Loucy (cell line): ENCODE measurements at regions not wholly inside any gene's neighbourhood (a gene's known extent, or its start where the extent isn't known, plus 50 kb on each side); places are given as distances from the start of the nearest gene placed in this dataset.

Source experiments
- H2AFZ ChIP-seq: fragments of 200-600 bp; sonication (generic); 2 replicates; pipeline ENCODE4 v1.6.0; 2016; ENCODE audit warnings: antibody characterized with exemption, mild to moderate bottlenecking, low read length, moderate library complexity
- H3F3A ChIP-seq: fragments of 200-600 bp; 2 replicates; pipeline ENCODE4 v1.6.0; 2016; ENCODE audit warnings: antibody characterized with exemption, low read depth, mild to moderate bottlenecking
- H3K27me3 ChIP-seq: fragments of 200-600 bp; sonication (generic); 2 replicates; pipeline ENCODE4 v1.6.1; 2014; ENCODE audit warnings: low read length, mild to moderate bottlenecking; ENCODE audit not compliant: insufficient read depth, poor library complexity, severe bottlenecking
- H3K36me3 ChIP-seq: fragments of 200-600 bp; sonication (generic); 2 replicates; pipeline ENCODE4 v1.6.1; 2016; ENCODE audit warnings: low read length; ENCODE audit not compliant: insufficient read depth
- H3K4me1 ChIP-seq: fragments of 200-600 bp; sonication (generic); 2 replicates; pipeline ENCODE4 v1.5.1; 2014; ENCODE audit warnings: low read length, mild to moderate bottlenecking; ENCODE audit not compliant: insufficient read depth, poor library complexity, severe bottlenecking
- H3K4me2 ChIP-seq: fragments of 200-600 bp; sonication (generic); 2 replicates; pipeline ENCODE4 v1.6.0; 2014; ENCODE audit warnings: antibody characterized with exemption, low read length, low read depth, mild to moderate bottlenecking; ENCODE audit not compliant: poor library complexity, severe bottlenecking
- H3K4me3 ChIP-seq: fragments of 200-600 bp; sonication (generic); 2 replicates; pipeline ENCODE4 v1.5.1; 2014; ENCODE audit warnings: low read length, mild to moderate bottlenecking, mixed read lengths; ENCODE audit not compliant: poor library complexity, severe bottlenecking
- H3K79me2 ChIP-seq: fragments of 200-600 bp; sonication (generic); 2 replicates; pipeline ENCODE4 v1.6.1; 2014; ENCODE audit warnings: low read length; ENCODE audit not compliant: insufficient read depth
- H3K9ac ChIP-seq: fragments of 200-600 bp; sonication (generic); 2 replicates; pipeline ENCODE4 v1.6.0; 2014; ENCODE audit warnings: mild to moderate bottlenecking, low read depth, low read length, moderate library complexity; ENCODE audit not compliant: poor library complexity, severe bottlenecking
- H3K9me2 ChIP-seq: fragments of 200-600 bp; sonication (generic); replicated peaks from 2 replicates; pipeline ENCODE4 v1.6.1; 2016; ENCODE audit warnings: low read depth, low read length, mixed read lengths
- H3K9me3 ChIP-seq: fragments of 200-600 bp; sonication (generic); 2 replicates; pipeline ENCODE4 v1.6.1; 2014; ENCODE audit warnings: mild to moderate bottlenecking, antibody characterized with exemption, low read length, low read depth; ENCODE audit not compliant: insufficient read depth
- H4K20me1 ChIP-seq: fragments of 200-600 bp; sonication (generic); 2 replicates; pipeline ENCODE4 v1.6.0; 2014; ENCODE audit warnings: antibody characterized with exemption, low read length, mild to moderate bottlenecking; ENCODE audit not compliant: insufficient read depth, poor library complexity, severe bottlenecking
- EZH2phosphoT487 ChIP-seq: fragments of 200-600 bp; IDR thresholded peaks from 2 replicates; pipeline ENCODE4 v1.6.1; 2018; ENCODE audit warnings: antibody characterized with exemption, mild to moderate bottlenecking, moderate library complexity, borderline replicate concordance
- TF ChIP-seq, protein P1 (sequence below): fragments of 200-600 bp; sonication (generic); conservative IDR thresholded peaks from 2 replicates; pipeline ENCODE4 v1.5.1; 2014; ENCODE audit warnings: mild to moderate bottlenecking, antibody characterized with exemption, low read length

DNA sequence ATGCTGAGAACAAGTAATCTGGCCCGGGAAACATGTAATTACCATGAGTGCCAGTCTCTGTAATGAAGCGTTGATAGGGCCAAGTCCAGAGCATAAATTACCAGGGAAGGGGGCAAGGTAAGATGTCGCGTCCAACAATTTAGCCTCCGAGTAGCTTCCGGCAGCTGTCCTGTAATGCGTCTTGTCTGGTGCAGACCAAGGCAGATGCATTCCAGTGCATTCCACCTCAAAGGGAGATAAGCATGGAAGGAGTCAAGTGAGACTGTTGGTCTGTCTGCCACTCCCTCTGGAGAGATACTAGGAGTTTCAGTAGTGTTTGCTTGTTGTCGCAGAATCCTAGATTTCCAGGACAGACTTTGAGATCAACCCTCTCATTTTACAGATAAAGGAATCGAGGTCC lies 218.3 kb downstream of the AACS start:
- TF ChIP-seq, protein P1, sequence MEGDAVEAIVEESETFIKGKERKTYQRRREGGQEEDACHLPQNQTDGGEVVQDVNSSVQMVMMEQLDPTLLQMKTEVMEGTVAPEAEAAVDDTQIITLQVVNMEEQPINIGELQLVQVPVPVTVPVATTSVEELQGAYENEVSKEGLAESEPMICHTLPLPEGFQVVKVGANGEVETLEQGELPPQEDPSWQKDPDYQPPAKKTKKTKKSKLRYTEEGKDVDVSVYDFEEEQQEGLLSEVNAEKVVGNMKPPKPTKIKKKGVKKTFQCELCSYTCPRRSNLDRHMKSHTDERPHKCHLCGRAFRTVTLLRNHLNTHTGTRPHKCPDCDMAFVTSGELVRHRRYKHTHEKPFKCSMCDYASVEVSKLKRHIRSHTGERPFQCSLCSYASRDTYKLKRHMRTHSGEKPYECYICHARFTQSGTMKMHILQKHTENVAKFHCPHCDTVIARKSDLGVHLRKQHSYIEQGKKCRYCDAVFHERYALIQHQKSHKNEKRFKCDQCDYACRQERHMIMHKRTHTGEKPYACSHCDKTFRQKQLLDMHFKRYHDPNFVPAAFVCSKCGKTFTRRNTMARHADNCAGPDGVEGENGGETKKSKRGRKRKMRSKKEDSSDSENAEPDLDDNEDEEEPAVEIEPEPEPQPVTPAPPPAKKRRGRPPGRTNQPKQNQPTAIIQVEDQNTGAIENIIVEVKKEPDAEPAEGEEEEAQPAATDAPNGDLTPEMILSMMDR: no peak
- TF ChIP-seq EZH2phosphoT487: no peak
- Histone ChIP-seq H3K9me3 (no peaks in the 10 kb centered on the region), H2AFZ (no peak overlapping the region), H3K4me1 (no peaks in the 10 kb centered on the region), H3K4me3 (no peak overlapping the region), H4K20me1 (no peaks in the 10 kb centered on the region), H3K79me2 (no peaks in the 10 kb centered on the region), H3K4me2 (no peak overlapping the region), H3K36me3 (no peaks in the 10 kb centered on the region), H3K27me3 (no peaks in the 10 kb centered on the region), H3K9me2 (no peaks in the 10 kb centered on the region), H3F3A (no peaks in the 10 kb centered on the region), H3K9ac (no peak overlapping the region)

DNA sequence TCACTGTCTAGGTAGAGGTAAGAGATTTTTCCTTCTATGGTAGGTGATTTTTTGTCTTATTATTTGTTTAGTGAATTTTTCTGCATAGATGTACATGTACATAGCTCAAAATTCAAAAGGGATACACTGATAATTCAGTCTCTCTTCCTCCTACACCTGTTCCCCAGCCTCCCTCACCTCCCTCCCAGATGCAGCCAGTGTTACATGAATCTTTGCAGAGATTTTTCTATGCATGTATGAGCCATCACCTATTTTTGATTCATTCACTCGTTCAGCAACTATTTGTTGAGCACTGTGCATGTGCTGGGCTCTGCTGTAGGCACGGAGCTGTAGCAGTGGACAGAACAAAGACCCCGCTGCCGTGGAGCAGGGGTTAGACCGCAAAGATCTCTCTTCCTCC lies 218.9 kb downstream of the AACS start:
- Histone ChIP-seq H3K9ac (no peak overlapping the region), H3K27me3 (no peaks in the 10 kb centered on the region), H3K4me3 (no peak overlapping the region), H3K36me3 (no peaks in the 10 kb centered on the region), H3K9me2 (no peaks in the 10 kb centered on the region), H4K20me1 (no peaks in the 10 kb centered on the region), H3K4me1 (no peaks in the 10 kb centered on the region), H3K79me2 (no peaks in the 10 kb centered on the region), H2AFZ (no peak overlapping the region), H3F3A (no peaks in the 10 kb centered on the region), H3K4me2 (no peak overlapping the region), H3K9me3 (no peaks in the 10 kb centered on the region)
- TF ChIP-seq EZH2phosphoT487: no peak

DNA sequence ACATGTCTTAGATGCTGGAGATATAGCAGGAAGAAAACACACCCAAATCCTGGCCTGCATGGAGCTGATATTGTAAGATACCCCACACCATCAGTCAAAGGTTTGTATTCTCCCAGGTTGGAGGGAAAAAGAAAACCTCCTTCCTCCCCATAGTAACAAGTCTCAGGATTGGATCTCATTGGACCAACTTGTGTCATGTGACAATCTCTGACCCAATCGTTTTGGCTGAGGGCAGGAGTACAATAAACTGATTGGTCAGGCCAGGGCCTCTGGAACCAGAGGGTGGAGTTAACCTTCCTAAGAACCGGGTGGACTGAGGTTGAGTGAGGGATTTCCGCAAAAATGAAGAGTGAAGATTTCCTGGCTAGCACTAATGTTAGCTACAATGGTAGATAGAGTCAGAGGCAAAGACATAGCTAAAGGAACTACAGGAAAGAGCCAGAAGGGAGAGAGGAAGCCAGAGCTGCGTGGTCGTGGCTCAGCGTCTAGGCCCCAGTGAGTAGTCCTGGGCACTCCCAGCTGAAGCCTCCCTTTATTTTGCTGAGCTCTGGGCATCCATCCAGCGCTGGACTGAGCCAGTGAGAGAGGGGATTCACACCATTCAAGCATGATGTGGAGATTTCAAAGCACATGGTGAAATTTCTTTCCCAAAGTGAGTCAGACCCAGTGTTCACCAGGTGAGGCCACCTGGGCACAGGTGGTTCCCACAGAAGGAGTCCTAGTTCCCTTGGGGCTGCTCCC lies 219.9 kb downstream of the AACS start:
- Histone ChIP-seq H3F3A (no peaks in the 10 kb centered on the region), H4K20me1 (no peaks in the 10 kb centered on the region), H3K27me3 (no peaks in the 10 kb centered on the region), H3K9me2 (no peaks in the 10 kb centered on the region), H3K36me3 (no peaks in the 10 kb centered on the region), H3K4me3 (no peak overlapping the region), H3K9ac (no peak overlapping the region), H3K9me3 (no peaks in the 10 kb centered on the region), H3K4me1 (no peaks in the 10 kb centered on the region), H3K4me2 (no peak overlapping the region), H3K79me2 (no peaks in the 10 kb centered on the region), H2AFZ (no peak overlapping the region)
- TF ChIP-seq, protein P1: no peak
- TF ChIP-seq EZH2phosphoT487: no peak
